ENCODE measurements at regions not wholly inside any gene's neighbourhood (a gene's known extent, or its start where the extent isn't known, plus 50 kb on each side); places are given as distances from the start of the nearest gene placed in this dataset.

DNA sequence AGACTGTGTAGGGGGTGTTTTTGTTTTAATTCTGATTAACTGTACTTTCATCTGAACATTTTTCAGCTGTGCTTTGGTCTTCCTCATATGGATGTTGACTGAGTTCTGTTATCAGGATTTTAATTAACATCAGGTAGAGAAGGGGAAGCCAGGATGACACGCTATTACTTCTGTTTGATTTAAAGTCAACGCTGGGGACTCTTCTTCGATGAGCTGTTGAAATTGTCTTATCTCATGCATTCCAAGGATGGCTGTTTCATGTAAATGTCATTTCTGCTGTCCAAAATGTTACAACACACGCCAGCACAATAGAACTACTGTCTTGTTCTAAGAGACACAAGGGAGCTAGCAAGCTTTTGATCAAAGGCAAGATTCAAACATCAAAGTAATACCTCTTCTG lies 263.3 kb upstream of the CDH5 start:
- TF ChIP-seq POLR2A (IDR thresholded peaks at IDR 0.05; ENCODE audit: low read depth), result no peak
- TF ChIP-seq, protein P1, sequence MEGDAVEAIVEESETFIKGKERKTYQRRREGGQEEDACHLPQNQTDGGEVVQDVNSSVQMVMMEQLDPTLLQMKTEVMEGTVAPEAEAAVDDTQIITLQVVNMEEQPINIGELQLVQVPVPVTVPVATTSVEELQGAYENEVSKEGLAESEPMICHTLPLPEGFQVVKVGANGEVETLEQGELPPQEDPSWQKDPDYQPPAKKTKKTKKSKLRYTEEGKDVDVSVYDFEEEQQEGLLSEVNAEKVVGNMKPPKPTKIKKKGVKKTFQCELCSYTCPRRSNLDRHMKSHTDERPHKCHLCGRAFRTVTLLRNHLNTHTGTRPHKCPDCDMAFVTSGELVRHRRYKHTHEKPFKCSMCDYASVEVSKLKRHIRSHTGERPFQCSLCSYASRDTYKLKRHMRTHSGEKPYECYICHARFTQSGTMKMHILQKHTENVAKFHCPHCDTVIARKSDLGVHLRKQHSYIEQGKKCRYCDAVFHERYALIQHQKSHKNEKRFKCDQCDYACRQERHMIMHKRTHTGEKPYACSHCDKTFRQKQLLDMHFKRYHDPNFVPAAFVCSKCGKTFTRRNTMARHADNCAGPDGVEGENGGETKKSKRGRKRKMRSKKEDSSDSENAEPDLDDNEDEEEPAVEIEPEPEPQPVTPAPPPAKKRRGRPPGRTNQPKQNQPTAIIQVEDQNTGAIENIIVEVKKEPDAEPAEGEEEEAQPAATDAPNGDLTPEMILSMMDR (IDR thresholded peaks at IDR 0.05), result no peak
- no peak for TF ChIP-seq POLR2AphosphoS5 (IDR thresholded peaks at IDR 0.05)
